Fibroblast of the aortic adventitia (primary cell): ENCODE measurements at regions not wholly inside any gene's neighbourhood (a gene's known extent, or its start where the extent isn't known, plus 50 kb on each side); places are given as distances from the start of the nearest gene placed in this dataset.

Experiments used
- DNase-seq: peaks from one replicate; pipeline ENCODE4 v3.0.0-alpha.2; 2010; ENCODE audit warnings: low read depth
- H3K4me3 ChIP-seq: 2 replicates; pipeline ENCODE4 v1.5.1; 2011; ENCODE audit warnings: low read depth, mild to moderate bottlenecking, control low read depth, low read length, moderate library complexity
- TF ChIP-seq, protein P1 (sequence below): IDR thresholded peaks from 2 replicates; pipeline ENCODE4 v1.5.1; 2011; ENCODE audit warnings: mild to moderate bottlenecking, low read length, control low read depth, inconsistent platforms; ENCODE audit not compliant: insufficient read depth

- DNase-seq: no peak
- TF ChIP-seq, protein P1, sequence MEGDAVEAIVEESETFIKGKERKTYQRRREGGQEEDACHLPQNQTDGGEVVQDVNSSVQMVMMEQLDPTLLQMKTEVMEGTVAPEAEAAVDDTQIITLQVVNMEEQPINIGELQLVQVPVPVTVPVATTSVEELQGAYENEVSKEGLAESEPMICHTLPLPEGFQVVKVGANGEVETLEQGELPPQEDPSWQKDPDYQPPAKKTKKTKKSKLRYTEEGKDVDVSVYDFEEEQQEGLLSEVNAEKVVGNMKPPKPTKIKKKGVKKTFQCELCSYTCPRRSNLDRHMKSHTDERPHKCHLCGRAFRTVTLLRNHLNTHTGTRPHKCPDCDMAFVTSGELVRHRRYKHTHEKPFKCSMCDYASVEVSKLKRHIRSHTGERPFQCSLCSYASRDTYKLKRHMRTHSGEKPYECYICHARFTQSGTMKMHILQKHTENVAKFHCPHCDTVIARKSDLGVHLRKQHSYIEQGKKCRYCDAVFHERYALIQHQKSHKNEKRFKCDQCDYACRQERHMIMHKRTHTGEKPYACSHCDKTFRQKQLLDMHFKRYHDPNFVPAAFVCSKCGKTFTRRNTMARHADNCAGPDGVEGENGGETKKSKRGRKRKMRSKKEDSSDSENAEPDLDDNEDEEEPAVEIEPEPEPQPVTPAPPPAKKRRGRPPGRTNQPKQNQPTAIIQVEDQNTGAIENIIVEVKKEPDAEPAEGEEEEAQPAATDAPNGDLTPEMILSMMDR: no peak
- no peak overlapping the region for H3K4me3 ChIP-seq
Observed at GRCh38 chr9:90458485-90458884, 184.1 kb downstream of the DIRAS2 start.

- TF ChIP-seq, protein P1: no peak
- H3K4me3 ChIP-seq: no peak overlapping the region
- no peak for DNase-seq
Observed at GRCh38 chr9:90459321-90459720, 183.3 kb downstream of the DIRAS2 start.

DNA sequence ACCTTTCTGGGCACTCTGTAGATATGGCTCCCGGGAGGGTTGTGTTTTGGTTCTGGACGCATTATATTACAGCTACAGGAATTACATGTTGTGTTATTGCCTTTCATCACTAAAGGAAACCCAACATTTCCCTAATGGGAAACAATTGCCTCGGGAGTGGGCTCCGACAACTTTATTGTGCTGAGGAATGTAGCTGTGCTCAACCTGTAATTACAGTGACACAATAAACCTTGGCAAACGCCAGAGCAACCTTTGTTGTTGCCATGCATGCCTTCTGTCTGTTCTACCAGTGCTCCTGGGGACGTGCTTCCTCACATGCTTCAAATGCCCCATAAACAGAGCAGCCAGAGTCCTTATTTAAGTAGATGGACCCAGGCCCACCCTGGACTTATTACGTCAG, 182.4 kb downstream of the DIRAS2 start:
- no peak for DNase-seq

GRCh38 chr9:90464978-90465377, 177.6 kb downstream of the DIRAS2 start:
- TF ChIP-seq, protein P1: no peak
- DNase-seq: no peak
- no peak overlapping the region for H3K4me3 ChIP-seq

More for the DNA sequence above, 182.4 kb downstream of the DIRAS2 start:
- H3K4me3 ChIP-seq: no peak overlapping the region
- TF ChIP-seq, protein P1: no peak

DNA sequence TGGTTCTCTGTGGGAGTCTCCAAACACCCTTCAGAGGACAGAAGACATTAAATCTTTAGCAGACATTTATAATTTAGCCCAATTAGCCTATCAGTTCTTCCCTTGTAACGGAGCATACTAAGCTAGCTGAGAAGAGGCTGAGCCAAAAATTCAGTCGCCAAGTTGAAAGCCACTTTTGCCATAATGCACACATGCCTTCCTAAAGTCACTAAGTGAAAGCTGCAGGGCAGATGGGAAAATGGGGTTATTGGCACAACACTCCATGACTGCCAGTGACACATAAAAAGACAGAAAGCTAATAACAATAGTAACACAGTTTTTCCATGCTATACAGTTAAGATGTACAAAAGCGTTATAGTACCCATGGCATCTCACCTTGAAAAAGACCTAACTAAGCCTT, 176.2 kb downstream of the DIRAS2 start:
- DNase-seq: no peak
- TF ChIP-seq, protein P1: no peak
- no peak overlapping the region for H3K4me3 ChIP-seq

DNA sequence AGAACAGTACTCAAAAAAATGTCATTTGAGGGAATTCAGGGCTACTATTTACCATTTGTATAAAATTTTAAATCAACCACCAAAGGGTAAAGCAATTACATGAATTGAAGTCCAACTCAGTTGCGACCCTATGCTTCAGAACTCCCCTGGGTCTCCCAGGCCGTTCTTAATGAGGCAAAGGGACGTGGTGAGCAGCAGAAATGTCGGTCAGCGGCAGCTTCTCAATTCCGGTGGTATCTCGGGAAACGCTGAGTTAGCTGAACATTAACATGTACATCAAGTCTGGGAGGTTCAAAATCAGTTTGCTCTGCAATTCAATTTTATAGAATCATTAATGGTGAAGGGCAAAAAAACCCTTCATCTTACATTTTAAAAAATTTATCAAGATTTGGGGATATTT, 173.2 kb downstream of the DIRAS2 start:
- TF ChIP-seq, protein P1: no peak
- DNase-seq: no peak
- no peak overlapping the region for H3K4me3 ChIP-seq

DNA sequence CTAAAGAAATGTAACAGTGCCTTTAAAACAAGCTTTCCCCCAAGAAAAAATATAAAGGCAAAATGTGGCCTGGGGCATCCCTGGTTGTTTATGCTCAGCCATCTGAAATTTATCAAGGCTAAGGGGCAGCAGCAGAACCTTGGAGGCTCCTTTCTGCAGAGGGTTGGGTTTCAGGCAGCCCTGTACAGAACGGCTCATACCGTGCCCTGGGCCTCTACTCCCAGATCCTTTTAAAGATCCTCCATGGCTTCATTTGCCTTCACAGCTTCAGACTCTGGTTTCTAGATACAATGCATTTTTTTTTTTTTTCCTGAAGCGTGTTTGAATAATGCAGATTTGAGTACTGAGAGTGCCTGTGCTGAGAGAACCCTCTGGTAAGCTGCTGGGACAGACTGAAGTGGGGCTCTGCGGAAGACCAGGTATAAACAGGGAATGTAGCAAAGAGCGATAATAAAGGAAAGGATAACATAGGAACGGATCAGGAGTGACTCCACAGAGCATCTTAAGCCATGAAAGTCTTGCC, 172.7 kb downstream of the DIRAS2 start:
- TF ChIP-seq, protein P1: no peak
- H3K4me3 ChIP-seq: no peak overlapping the region
- DNase-seq: no peak
